Lower leg skin (tissue), 4 donors: ENCODE measurements at regions not wholly inside any gene's neighbourhood (a gene's known extent, or its start where the extent isn't known, plus 50 kb on each side); places are given as distances from the start of the nearest gene placed in this dataset.
A peak's percentile ranks its signal among the peaks of the same experiment; 100 is the strongest.

Source experiments
- DNase-seq, 2 donors: peaks; one replicate each; pipeline ENCODE4 v3.0.0-alpha.2; 2019; ENCODE audit warnings: low spot score in 2 of 2
- H3K4me3 ChIP-seq: fragments of 200-600 bp; sonication (generic); 2 replicates; pipeline ENCODE4 v1.5.1; 2017; ENCODE audit warnings: mild to moderate bottlenecking, low read depth; ENCODE audit not compliant: poor library complexity, severe bottlenecking
- CTCF ChIP-seq, 3 donors: fragments of 450-650 bp; IDR thresholded peaks; one replicate each; pipeline ENCODE4 v1.5.1; 2016; ENCODE audit warnings: antibody characterized with exemption in 3 of 3, mild to moderate bottlenecking in 3 of 3, moderate library complexity in 2 of 3
- POLR2A ChIP-seq, 2 donors: fragments of 450-650 bp; IDR thresholded peaks; one replicate each; pipeline ENCODE4 v1.6.1; 2016 to 2017; ENCODE audit warnings: antibody characterized with exemption in 2 of 2, mild to moderate bottlenecking in 1 of 2, moderate library complexity in 1 of 2
- WGBS, 2 donors: methylation state at CpG; one replicate each; pipeline ENCODE4 v1.1.5; 2018; 5-methylcytosine and 5-hydroxymethylcytosine counted together
- intact Hi-C: fragments of 100-400 bp; cut with DNase I; formaldehyde crosslinking; loops from one replicate; pipeline ENCODE4 v1.15.0; 2023; ENCODE audit warnings: low total_unique reads

GRCh38 chr12:4206470-4206869 lies 67.1 kb upstream of the CCND2 start:
- 78 to 85% methylated on average over 9 of the region's 9 CpGs for WGBS, 2 donors
- intact Hi-C loops: no loop called here
- no peak overlapping the region for H3K4me3 ChIP-seq
- TF ChIP-seq POLR2A (IDR thresholded peaks at IDR 0.05) (no peak), CTCF (IDR thresholded peaks at IDR 0.05) (no peak)
- peak in 1 of 2 donors; percentile 45 for DNase-seq

- H3K4me3 ChIP-seq: no peak overlapping the region
- intact Hi-C loops: no loop called here
- 56 to 60% methylated on average over 3 of the region's 3 CpGs for WGBS, 2 donors
- TF ChIP-seq POLR2A (IDR thresholded peaks at IDR 0.05): no peak
- TF ChIP-seq CTCF (IDR thresholded peaks at IDR 0.05): no peak
- no peak for DNase-seq
Measured at GRCh38 chr12:4203772-4204376, 69.7 kb upstream of the CCND2 start.

- intact Hi-C loops: no loop called here
- DNase-seq: no peak
- TF ChIP-seq CTCF (IDR thresholded peaks at IDR 0.05) (no peak), POLR2A (IDR thresholded peaks at IDR 0.05) (no peak)
- 66 to 72% methylated on average over 5 of the region's 5 CpGs for WGBS, 2 donors
- H3K4me3 ChIP-seq: no peak overlapping the region
Measured at GRCh38 chr12:4202918-4203317, 70.6 kb upstream of the CCND2 start.

- no peak overlapping the region for H3K4me3 ChIP-seq
- 66 to 70% methylated on average over 7 of the region's 7 CpGs for WGBS, 2 donors
- DNase-seq: no peak
- intact Hi-C loops: no loop called here
- no peak for TF ChIP-seq POLR2A (IDR thresholded peaks at IDR 0.05)
Measured at GRCh38 chr12:4202487-4202886, 71.1 kb upstream of the CCND2 start.

- H3K4me3 ChIP-seq: no peak overlapping the region
- WGBS, 2 donors: 80 to 82% methylated on average over 13 of the region's 13 CpGs
- DNase-seq: no peak
- intact Hi-C loops: no loop called here
- TF ChIP-seq CTCF (IDR thresholded peaks at IDR 0.05) (no peak), POLR2A (IDR thresholded peaks at IDR 0.05) (no peak)
Measured at GRCh38 chr12:4201333-4202100, 72.0 kb upstream of the CCND2 start.

- 82 to 84% methylated on average over 11 of the region's 11 CpGs for WGBS, 2 donors
- intact Hi-C loops: no loop called here
- no peak for TF ChIP-seq POLR2A (IDR thresholded peaks at IDR 0.05)
- no peak for TF ChIP-seq CTCF (IDR thresholded peaks at IDR 0.05)
- DNase-seq: no peak
- H3K4me3 ChIP-seq: no peak overlapping the region
Measured at GRCh38 chr12:4197922-4198763, 75.4 kb upstream of the CCND2 start.
